H1 (cell line): ENCODE measurements at regions not wholly inside any gene's neighbourhood (a gene's known extent, or its start where the extent isn't known, plus 50 kb on each side); places are given as distances from the start of the nearest gene placed in this dataset.

Experiments used
- BCL11A ChIP-seq, 2 experiments: IDR thresholded peaks; one replicate each; pipeline ENCODE4 v1.6.1; 2011; ENCODE audit warnings: low read depth in 2 of 2, low read length in 2 of 2, mild to moderate bottlenecking in 2 of 2

GRCh38 chr11:27194976-27195375 is 154.4 kb downstream of the BBOX1 start (continued):
- no peak for TF ChIP-seq BCL11A (IDR thresholded peaks at IDR 0.05; ENCODE audit: low read depth in 2 of 2, low read length in 2 of 2)
